ENCODE measurements at regions not wholly inside any gene's neighbourhood (a gene's known extent, or its start where the extent isn't known, plus 50 kb on each side); places are given as distances from the start of the nearest gene placed in this dataset.

DNA sequence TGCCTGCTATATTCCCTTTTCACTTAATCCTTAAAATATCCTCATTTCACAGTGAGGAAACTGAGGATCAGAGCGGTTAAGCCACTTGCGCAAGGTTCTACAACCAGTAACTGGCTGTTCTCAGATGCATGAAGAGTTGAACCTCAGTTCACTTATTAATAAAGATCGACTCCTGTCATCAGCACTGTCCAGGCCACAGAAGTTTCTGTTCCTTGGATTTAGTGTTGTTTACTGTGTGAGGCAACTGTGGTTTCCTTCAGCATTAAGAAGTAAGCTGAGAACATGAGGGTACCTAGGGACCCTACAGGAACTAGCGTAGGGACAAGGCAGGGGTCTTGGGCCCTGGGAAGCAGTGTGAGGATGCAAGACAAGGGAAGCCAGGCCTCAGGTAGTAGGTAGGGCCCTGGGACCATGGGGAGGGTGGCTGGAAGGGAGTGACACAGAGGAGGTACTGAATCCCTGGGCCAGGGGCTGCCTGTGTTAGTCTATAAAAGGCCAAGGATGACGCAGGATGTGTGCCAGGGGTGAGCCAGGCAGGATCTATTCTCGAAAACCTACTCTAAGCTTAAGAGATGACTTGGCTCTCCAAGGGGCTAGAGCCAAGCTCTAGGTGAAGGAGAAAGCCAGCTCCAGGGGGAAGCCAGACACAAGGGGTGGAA, 181.2 kb upstream of the CSF3R start:
- TF ChIP-seq, protein P1, sequence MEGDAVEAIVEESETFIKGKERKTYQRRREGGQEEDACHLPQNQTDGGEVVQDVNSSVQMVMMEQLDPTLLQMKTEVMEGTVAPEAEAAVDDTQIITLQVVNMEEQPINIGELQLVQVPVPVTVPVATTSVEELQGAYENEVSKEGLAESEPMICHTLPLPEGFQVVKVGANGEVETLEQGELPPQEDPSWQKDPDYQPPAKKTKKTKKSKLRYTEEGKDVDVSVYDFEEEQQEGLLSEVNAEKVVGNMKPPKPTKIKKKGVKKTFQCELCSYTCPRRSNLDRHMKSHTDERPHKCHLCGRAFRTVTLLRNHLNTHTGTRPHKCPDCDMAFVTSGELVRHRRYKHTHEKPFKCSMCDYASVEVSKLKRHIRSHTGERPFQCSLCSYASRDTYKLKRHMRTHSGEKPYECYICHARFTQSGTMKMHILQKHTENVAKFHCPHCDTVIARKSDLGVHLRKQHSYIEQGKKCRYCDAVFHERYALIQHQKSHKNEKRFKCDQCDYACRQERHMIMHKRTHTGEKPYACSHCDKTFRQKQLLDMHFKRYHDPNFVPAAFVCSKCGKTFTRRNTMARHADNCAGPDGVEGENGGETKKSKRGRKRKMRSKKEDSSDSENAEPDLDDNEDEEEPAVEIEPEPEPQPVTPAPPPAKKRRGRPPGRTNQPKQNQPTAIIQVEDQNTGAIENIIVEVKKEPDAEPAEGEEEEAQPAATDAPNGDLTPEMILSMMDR (conservative IDR thresholded peaks at IDR 0.05): no peak
- no peak for TF ChIP-seq ZFX (IDR thresholded peaks at IDR 0.05)

All from C4-2B (cell line).